Stimulated activated CD8-positive, alpha-beta memory T cell treated with anti-CD3 and anti-CD28 coated beads, Interleukin-4, amount 100 ng/mL, for 1 hour (primary cell): ENCODE measurements at regions not wholly inside any gene's neighbourhood (a gene's known extent, or its start where the extent isn't known, plus 50 kb on each side); places are given as distances from the start of the nearest gene placed in this dataset.

Source experiments
- DNase-seq, 2 donors: peaks; one replicate each; pipeline ENCODE4 v3.0.0-alpha.2; 2020; ENCODE audit warnings: low read depth in 2 of 2, low spot score in 1 of 2

DNA sequence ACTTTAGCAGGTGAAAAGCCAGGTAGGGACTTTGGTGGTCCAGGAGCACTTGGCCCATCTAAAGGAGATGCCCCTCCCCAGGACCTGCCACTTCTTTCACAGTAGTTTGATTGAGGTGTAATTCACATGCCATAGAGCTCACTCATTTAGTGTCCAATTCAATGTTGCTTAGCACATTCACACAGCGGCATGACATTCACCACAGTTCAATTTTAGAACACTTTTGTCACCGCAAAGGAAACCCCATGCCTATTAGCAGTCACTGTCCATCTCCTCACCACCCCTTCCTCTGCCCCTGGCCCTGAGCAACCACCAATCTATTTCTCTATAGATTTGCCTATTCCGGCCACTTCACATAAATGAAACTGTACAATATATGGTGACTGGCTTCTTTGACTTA lies 211.6 kb upstream of the ZMIZ1 start:
- no peak for DNase-seq

DNA sequence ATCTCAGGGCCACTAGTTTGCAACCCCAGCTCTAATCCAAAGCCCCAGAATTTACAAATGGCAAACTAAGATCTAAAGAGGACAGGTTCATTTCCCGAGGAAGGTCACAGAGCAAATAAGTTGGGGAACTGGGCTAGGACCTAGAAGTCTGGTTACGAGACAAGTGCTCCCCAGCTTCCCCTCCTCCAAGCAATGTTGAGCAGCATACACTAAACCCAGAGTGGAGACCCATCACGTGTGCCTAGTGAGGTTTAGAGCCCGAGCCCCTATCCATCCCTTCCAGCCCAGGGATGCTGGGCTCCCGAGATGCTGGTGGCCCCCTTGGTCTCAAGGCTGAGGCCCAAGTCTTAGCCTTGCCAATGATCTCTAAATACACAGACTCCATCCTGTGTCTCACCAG lies 209.5 kb upstream of the ZMIZ1 start:
- DNase-seq, result no peak

DNA sequence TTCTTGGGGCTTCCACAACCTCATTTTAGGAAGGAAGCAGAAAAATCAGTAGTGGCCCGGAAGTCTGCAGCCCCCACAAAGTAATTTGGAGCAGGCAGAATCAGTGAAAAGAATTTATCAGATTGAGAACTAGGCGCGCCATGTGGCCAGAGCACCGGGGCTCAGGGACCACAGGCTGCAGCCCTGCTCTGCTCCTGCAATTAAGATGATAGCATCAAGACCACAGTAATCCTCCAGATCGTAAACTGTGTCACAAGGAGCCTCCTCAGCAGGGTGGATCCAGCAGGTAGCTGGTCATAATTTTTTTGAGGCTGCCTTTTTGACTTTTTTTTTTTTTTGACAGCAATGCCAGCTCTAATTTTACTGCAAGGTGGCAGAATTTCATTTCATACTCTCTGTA lies 209.0 kb upstream of the ZMIZ1 start:
- no peak for DNase-seq

DNA sequence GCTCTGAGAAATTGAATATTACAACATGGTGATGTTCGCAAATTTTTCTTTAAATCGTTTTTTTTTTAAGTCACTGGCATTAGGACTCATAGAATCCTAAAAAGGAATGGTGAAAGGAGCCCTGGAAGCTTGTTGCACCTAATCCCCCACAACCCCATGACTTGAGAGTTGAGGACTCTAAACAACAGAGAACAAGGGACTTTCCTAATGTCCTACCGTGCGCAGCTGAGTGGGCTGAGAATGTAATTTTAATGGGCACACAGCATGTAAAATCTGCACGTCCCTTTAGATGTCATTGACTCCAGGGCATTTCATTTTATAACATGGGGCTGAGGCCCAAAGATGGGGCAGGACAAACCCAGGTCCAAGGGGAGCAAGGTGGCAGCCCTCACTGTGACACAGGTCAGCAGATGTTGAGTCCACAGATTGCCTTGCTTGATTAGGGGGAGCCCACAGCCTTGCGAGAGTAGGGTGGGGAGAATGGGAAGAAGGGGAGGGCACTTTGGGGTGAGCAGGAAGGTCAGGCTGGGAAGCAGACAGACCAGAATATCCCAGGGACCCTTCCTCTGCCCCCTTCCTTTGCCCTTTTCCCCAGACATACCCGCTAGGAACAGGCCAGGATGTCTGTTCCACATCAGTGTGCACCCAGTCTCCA lies 208.4 kb upstream of the ZMIZ1 start:
- DNase-seq, result no peak

DNA sequence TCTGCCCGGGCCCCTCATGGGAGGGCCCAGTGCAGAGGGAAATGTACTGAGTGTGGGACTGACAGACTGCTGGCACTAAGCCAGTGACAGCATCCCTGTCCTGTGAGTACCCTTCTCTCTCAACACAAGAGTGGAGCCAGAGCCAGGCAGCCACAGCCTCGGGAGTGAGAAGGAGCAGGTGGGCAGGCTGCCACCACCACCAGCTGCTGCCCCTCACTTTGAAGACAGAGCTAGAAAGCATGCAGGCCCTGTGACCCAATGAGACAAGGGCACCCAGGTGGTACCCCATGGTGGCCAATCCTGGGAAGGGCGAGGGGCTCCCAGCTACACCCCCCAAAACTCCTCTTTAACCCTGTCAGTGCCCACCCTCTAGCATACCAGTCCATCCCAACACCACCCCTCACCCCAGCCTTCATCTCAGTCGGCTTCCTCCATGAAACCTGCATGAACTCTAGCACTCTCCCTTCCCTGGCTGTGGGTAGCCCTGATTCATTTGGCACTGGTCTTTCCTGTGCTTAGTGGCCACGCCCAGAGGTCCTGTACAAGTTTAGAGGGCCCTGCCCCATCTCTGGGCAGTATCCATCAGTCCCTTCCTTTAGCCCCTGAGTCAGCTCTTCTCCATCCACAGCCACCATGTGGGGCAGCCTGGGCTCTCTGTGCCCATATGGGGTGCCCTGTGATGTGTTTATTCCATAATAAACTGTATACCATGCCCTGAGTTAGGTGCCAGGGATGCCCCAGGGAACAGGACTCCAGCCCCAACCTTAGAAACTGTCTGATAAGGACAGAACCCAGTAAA lies 207.0 kb upstream of the ZMIZ1 start:
- no peak for DNase-seq

DNA sequence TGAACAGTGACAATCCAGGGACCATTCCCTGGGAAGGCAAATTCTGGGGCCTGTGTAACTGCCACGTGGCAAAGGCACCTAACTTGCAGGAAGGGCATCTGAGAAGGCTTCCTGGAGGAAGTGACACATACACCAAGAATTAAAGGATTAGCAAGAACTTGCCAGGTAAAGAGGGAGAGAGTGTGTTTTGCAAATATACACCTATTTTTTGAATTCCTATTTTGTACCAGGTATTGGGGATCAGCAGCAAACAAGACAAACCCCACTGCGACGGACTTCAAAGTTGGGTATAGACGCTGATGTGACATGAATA lies 206.5 kb upstream of the ZMIZ1 start:
- DNase-seq, result no peak

DNA sequence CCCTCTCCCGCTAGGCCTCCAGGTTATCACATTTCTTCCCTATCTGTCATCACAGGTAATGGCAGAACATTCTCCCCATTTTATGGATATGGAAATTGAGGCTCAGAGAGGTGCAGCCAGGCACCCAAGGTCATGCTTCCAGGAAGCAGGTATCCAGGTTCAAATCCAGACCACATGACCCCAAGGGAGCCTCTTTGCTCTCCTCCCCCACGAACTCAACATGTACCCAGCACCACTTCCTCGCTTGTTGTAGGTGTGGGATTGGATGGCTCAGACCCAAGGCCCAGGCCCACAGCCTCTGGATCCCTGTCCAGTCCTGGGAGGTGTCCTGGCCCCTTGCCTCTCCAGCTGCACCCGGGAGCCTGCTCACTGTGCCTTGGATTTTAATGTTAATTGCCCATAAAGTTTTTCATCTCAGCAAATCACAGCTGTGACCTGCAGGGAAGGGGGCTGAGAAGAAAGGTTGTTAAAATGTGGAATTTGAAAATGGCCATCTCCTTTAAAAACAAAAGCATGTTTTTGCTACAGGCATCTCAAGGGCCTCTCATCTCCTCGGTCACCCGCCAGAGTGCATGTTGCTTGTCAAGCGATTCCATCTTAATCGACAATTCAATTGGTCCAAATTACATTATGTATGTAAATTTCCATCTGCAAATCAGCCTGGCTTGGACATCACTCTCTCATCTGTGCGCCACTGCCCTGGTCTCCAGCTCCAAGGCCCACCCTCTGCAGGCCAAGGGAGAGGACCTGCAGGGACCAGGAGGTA lies 205.4 kb upstream of the ZMIZ1 start:
- DNase-seq, result no peak

DNA sequence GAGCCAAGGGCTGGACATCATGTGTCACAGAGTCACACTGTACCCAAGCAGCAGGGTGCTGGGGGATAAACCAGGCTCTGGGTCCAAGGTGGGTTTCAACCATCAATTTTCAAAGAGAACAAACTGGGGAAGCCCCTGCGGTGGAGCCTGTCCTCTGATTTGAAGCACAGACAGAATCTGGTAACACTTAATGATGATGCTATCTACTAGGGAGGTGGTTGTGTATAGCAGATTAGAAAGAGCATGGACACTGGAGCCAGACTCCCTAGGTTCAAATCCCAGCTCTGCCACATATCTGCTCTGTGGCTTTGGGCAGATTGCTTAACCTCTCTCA lies 204.9 kb upstream of the ZMIZ1 start:
- no peak for DNase-seq

DNA sequence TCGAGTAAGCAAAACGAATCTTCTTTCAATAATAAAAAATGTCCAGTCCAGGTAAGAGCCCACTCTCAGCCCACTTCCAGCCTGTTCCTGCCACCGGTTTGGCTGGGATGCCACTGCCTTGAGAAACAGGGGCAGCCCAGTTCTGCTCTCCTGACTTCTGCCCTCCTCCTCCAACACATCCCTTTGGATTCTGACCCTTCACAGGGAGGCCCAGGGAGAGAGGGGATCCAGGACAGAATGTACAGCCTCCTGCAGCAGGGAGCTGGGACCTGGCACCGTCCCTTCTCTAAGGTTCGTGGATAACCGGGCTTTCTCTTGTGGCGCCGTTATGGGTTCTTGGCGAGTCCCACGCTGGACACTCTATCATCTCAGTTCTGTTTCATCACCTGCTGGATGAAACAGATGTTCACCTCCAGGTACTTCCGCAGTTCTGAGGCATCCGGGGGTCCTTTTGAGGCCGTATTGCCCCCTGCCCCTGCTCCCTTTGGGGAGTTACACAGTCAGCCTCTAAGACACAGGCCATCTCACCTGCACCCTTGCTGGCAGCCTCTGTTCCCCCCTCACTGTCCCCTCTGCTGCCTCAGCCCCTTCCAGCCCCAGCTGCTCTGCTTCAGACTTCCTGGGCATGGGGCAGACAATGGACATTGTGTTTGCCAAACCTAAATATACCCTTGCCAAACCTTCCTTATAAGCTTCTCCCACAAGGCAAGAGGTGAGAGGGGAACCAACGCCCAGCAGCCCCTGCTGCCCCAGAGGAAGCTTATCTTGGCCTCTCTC lies 203.8 kb upstream of the ZMIZ1 start:
- DNase-seq, result no peak

DNA sequence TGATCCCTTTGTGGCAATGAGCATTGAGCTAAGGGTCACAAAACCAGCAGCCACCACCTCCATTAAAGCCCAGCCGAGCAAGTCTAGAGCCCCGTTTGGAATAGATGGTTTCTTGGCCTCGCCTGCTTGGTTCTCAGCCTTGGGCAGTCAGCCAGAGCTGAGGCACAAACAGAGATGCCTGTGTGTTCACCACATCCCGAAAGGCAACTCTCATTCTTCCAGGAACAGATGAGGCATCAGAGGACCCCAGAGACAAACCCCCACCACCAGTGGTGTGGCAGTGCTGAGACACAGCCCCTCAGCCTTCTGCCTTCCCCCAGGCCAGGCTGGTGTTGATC lies 203.3 kb upstream of the ZMIZ1 start:
- DNase-seq, result no peak

DNA sequence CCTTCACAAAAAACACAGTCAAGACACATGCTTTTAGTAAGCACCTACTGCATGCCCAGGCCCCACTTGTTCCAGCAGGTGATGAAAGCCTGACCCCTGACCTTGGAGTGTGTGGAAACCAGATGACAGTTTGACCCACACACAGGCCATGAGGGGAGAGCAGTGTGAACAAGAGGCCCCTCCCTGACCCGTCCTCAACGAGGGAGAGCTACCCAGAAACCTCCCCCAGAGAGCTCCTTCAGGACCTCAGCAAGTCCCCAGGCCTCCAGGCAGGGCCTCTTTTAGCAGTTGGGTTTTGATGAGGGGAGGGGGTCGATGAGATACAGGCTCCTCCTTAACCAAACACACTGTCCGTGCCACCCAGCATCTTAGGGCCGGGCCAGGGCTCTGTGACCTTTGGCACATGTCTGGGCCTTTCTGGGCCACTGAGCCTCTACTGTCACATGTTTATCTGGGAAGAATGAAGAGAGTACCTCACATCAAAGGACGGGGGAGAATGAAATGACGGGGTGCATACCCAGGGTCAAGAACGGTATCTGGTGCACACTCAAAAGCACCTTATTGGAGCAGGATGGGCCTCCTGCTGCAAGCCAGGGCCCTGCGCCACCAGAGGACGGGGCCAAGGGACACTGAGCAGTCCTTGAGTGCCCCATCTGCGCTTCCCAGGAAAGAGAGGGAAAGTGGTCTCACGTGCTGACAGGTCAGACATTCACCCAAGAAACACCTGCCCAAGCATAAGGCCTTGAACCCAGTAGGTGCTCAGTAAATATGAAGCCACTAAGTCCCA lies 202.6 kb upstream of the ZMIZ1 start:
- no peak for DNase-seq

DNA sequence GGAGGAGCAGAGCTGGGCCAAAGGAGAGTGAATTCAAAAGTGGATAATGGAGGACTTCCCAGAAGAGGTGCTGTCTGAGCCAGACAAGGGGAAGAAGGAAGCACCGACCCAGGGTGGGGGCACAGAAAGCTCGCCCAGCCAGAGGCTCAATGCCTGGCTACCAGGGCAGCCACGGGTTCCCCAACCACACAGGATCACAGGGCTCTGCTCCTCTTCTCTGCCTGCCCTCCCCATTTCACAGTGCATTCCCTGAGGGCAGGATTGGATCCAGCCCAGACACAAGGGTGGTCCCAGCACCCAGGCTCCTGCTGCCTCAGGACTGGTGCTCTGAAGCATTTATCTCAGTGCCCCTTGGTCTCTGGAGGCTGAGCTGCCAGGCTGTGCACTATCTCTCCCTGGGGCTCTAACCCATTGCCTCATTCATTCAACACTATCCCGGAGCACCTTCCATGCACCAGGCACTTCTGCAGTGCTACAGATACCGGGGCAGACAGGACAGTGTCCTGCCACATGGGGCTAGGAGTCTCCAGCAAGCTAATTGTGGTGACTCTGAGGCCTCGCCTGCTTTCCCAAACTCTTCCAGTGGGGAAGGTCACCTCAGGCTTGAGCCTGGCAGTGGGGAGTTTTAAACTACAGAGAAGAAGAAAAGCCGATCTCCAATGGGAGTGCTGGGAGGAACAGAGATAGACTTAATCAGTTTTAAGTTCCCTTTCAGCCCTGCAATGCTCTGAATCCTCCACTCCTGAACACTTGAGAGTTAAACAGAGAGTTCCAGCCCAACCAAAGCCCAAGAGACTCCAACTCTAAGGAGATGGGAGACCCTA lies 201.8 kb upstream of the ZMIZ1 start:
- DNase-seq, result no peak

DNA sequence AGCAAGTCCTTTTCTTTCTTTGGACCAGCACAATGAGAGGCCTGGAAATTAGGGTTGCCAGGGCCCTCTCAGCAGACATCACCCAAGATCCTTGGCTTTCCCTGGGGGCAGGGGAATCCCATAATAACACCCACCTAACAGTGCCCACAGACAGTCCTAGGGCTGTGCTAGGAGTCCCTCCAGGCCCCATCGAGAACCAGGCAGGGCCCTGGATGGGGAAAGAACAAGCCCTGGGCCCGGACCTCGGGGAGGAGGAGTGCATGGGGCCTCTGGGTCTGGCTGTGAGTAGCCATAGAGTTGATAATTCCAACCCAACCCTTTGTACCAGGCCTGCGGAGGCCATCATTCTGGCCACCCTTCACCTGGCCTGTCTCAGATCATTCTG lies 201.2 kb upstream of the ZMIZ1 start:
- DNase-seq, result no peak

DNA sequence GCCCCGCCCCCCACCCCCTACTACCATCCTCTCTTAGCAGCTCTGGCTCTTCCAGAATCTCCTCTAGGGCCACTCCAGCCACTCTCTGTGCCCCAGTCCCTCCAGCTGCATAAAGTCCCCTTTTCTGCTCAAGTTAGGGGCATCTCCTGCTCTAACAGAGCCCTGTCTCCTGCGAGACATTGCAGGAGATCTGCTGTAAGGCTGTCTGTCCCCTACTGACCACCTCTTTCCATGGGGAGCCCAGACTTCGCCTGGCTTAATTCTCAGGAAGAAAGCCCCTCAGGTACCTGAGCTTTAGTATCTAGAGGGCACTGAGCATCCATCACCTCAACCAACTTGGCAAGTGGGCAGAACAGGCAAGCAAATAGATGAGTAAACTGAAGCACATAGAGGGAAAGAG lies 200.7 kb upstream of the ZMIZ1 start:
- DNase-seq, result no peak

DNA sequence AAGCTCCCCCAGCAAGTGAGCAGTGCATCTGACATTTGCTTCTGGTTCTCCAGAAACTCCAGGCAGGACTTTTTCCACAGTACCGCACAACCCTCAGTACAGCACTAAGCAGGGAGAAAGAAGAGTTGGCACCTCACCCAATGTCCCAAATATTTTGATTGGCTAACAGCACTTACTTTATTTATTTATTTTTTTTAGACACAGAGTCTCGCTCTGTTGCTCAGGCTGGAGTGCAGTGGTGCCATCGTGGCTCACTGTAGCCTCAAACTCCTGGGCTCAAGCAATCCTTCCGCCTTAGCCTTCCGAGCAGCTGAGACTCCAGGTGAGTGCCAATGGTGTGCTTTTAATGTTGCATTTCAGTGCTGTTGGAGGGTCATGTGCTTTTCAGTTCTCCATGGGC lies 200.3 kb upstream of the ZMIZ1 start:
- no peak for DNase-seq

DNA sequence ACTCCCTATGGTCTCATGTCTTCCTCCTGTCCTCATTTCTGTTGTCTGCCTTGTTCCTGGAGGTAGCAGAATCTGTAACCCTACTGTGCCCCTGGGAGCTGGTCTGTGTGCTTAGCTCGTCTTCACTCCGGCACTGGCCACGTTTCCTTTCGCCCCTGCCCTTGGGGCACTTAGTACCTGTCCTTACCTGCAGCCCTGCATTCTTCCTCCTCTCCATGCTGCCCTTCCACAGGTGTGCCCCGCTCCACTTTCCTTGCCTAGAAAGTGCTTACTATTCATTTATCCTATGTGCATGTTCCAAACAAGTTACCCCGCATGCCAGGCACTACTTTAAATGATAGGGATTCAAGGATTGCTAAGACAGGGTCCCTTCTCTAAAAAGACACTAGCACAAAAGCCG lies 199.9 kb upstream of the ZMIZ1 start:
- no peak for DNase-seq

DNA sequence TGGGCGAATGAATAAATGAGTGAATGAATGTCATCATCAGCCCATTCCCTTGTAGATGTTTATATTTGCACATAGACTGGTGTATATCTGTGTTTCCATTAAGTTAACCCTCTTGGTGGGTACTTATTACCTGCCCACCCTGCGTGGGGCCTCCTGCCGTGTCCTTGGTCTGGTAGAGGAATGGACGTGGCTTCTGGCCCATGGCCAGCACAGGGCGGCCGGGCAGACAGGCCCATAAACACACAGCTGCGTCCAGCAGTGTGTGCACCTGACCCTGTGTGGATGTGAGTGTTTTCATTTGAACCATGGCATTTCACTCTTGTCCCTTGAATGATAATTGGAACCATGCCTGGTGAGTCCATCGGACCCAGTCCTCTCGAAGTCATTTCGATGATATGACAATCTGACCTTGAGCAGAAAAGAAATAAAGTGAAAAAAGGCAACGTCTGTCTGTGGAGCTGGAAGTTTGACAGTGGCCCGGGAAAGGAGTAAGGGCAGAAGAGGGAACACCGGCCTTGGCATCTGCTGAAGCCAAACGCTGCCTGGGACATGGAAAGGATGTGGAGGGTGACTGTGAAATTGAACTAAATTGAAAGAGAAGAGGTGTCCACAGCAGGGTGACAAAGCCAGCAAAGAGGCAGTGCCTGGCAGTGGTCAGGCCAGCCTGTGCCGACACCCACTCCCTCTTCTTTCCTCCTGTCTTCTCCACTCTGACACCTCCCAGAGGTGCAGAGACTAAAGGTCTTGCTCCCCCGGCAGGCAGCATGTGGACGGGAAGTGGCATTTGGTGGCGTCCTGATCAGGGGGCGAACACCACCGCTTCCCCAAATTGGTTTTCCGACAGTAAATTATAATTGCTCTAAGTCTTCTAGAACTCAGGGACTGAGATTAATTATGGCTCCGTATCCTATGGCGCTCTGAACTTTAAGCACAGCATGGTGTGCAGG lies 199.0 kb upstream of the ZMIZ1 start:
- DNase-seq, result no peak

DNA sequence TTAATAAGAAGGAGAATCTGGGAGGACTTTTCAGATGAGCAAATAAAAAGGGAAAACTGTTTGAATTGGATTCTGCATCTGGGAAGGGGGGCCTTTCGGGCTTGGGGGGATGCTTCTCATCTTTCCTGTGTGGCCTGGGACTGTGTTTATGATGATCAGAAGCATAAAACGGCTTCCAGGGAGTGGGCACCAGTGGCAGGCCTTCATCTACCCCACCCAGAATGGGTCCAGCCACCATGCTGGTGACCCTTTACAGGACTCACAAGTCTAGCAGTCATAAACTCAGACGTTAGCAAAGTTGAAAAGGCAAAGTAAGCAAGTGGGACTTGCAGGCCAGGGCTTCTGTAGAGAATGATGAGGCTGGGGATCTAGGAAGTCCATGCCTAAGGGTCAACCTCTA lies 198.3 kb upstream of the ZMIZ1 start:
- DNase-seq, result no peak

DNA sequence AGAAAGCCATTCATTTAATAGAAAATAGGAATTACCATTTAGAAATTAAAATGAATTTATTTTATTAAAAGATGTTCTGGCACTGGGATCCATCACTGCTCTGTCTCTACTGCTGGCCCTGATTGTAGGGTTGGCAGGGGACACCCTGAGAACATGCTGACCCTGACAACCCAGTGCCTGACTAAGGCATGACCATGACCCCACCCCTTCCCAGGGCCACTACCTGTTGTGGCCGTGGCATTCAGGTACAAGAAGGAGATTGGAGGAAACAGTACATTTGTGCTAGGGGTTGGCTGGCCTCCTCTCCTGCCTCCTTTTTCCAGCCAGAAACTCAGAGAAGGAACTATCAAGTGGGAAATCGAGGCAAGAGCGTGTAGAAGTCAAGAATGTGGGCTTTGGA lies 197.0 kb upstream of the ZMIZ1 start:
- no peak for DNase-seq
